ENCODE measurements at regions not wholly inside any gene's neighbourhood (a gene's known extent, or its start where the extent isn't known, plus 50 kb on each side); places are given as distances from the start of the nearest gene placed in this dataset.

DNA sequence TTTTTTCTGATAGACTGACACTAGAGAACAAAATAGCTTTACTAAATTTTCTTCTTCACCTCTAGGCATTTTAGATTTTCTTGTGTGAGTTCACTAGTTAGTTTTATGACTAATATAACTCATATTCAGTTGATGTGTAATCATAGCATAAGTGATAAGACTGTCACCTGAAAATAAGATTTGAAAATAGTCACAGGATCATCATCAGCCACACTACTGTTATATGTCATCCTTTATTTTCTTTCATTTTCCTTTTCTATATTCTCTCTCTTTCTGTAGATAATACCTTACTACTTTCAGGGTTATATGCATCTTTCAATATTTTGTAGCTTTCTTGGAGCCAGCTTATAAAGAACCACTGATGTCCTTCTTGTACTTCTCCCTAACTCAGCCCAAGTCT is 292.6 kb downstream of the TDRD3 start:
- no peak for TF ChIP-seq KDM1A (IDR thresholded peaks at IDR 0.05; ENCODE audit: borderline replicate concordance, low read length)
- no peak for TF ChIP-seq MAFK (IDR thresholded peaks at IDR 0.05; ENCODE audit: low read depth, low read length)
- TF ChIP-seq RNF2 (IDR thresholded peaks at IDR 0.05; ENCODE audit: borderline replicate concordance, low read depth, low read length, missing control alignments, poor library complexity, severe bottlenecking) = no peak
- no peak for TF ChIP-seq SP2 (IDR thresholded peaks at IDR 0.05; ENCODE audit: low read length)
- TF ChIP-seq CREB1 (IDR thresholded peaks at IDR 0.05) = no peak
- no peak for TF ChIP-seq ZNF274 (IDR thresholded peaks at IDR 0.05; ENCODE audit: borderline replicate concordance, extremely low read depth, low read length)
- no peak for TF ChIP-seq JUN (IDR thresholded peaks at IDR 0.05; ENCODE audit: low read depth, low read length)
- no peak for TF ChIP-seq TAF1 (IDR thresholded peaks at IDR 0.05; ENCODE audit: low read depth, low read length)
- TF ChIP-seq ASH2L (IDR thresholded peaks at IDR 0.05; ENCODE audit: low read length) = no peak
- TF ChIP-seq TCF12 (IDR thresholded peaks at IDR 0.05; ENCODE audit: low read depth, low read length) = no peak
- Histone ChIP-seq H3K79me1 (ENCODE audit: low read depth, low read length) (no peaks in the 10 kb centered on the region), H3K4me1 (replicated peaks in 1 of 4; ENCODE audit: control insufficient read depth in 3 of 4, insufficient read depth in 4 of 4, low read length in 3 of 4) (no peaks in the 10 kb centered on the region), H3K4me3 (ENCODE audit: extremely low read depth in 1 of 4, insufficient read depth in 2 of 4, low read depth in 3 of 4, low read length in 4 of 4) (no peak overlapping the region), H3K18ac (ENCODE audit: extremely low read depth, low read length) (no peak overlapping the region), H3K27me3 (replicated peaks in 1 of 4; ENCODE audit: control insufficient read depth in 3 of 4, extremely low read depth in 1 of 4, insufficient read depth in 3 of 4, low read length in 3 of 4) (peaks cover 0 to 1% (median 0%) of the 10 kb centered on the region in 4 experiments; a peak in 1 of 7 replicates), H4K5ac (ENCODE audit: insufficient read length, low read depth, low read length) (no peak overlapping the region), H3K9ac (replicated peaks in 1 of 4; ENCODE audit: extremely low read depth in 1 of 4, low read depth in 3 of 4, low read length in 3 of 4) (no peak overlapping the region), H2BK12ac (ENCODE audit: low read depth, low read length) (no peak overlapping the region), H3K23me2 (ENCODE audit: low read depth, low read length) (no peaks in the 10 kb centered on the region), H2AFZ (ENCODE audit: low read length) (no peak overlapping the region), H3K27ac (ENCODE audit: low read depth, low read length) (no peak overlapping the region), H3K56ac (replicated peaks; ENCODE audit: insufficient read length, low read depth, low read length) (no peak overlapping the region), H4K8ac (ENCODE audit: extremely low read depth, insufficient read depth, low read length) (no peak overlapping the region), H4K91ac (replicated peaks; ENCODE audit: insufficient read length, low read length) (no peak overlapping the region), H3K4me2 (ENCODE audit: insufficient read depth in 1 of 2, low read depth in 2 of 2, low read length in 2 of 2) (no peak overlapping the region), H4K20me1 (replicated peaks in 1 of 2; ENCODE audit: control insufficient read depth in 1 of 2, insufficient read depth in 2 of 2, low read length in 2 of 2) (no peaks in the 10 kb centered on the region), H3K23ac (ENCODE audit: insufficient read length) (no peak overlapping the region), H2AK5ac (ENCODE audit: low read depth, low read length) (no peak overlapping the region), H3K14ac (ENCODE audit: insufficient read length) (no peak overlapping the region), H3K9me3 (ENCODE audit: insufficient read depth in 2 of 2, low read depth in 1 of 2, low read length in 1 of 2) (no peaks in the 10 kb centered on the region), H3K79me2 (ENCODE audit: control insufficient read depth in 1 of 2, insufficient read depth in 2 of 2, low read length in 2 of 2) (no peaks in the 10 kb centered on the region), H2BK5ac (ENCODE audit: low read depth, low read length) (no peak overlapping the region), H2BK15ac (ENCODE audit: low read length) (no peak overlapping the region), H3K4ac (replicated peaks; ENCODE audit: insufficient read length, low read depth, low read length) (no peak overlapping the region), H2BK120ac (replicated peaks; ENCODE audit: low read depth, low read length) (no peak overlapping the region), H3K36me3 (ENCODE audit: control insufficient read depth in 2 of 4, insufficient read depth in 4 of 4, low read length in 3 of 4) (no peaks in the 10 kb centered on the region), H2BK20ac (ENCODE audit: low read length) (no peak overlapping the region)
- FAIRE-seq (no peak), DNase-seq (ENCODE audit: low read depth in 1 of 2, low spot score in 2 of 2) (no peak)
- ChIA-PET CTCF (ENCODE audit: partially characterized antibody) (interaction anchor here (0.7 to 1.9 kb wide), 3 partner anchors 35 to 467 kb away, joined by 3 to 5 read pairs (median 3); no protein-coding TSS in a partner anchor), POLR2A (ENCODE audit: partially characterized antibody) (interaction anchor here (0.6 kb wide), 1 partner anchor 136 kb away, joined by 3 read pairs; no protein-coding TSS in a partner anchor)
